GM18868 (cell line): ENCODE measurements at regions not wholly inside any gene's neighbourhood (a gene's known extent, or its start where the extent isn't known, plus 50 kb on each side); places are given as distances from the start of the nearest gene placed in this dataset.

Source experiments
- ATAC-seq: cut with Tn5 transposase; IDR thresholded peaks from one replicate; pipeline ENCODE4 v1.9.1; 2021; ENCODE audit warnings: mild to moderate bottlenecking, moderate library complexity; ENCODE audit not compliant: unreplicated experiment

DNA sequence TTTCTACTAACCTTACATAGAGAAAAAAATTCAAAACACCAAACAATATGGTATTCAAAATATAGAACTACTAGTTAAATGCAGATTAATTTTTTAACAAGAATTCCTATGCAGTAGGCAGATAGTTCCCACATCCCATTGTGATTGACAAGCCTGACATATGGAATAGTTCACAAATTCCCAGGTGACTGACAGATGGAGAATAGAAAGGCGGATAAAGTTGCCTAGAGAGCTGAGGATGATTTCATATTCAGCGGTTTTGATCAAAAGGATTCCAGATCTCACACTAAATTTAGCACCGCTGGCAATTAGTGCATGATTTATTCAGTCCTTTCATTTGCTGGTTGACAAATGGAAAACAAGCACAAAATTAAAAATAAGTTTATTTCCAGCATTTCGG, 733.7 kb upstream of the POU3F3 start:
- ATAC-seq, result no peak

- no peak for ATAC-seq
These were observed 728.8 kb upstream of the POU3F3 start for GRCh38 chr2:104125096-104125495.

DNA sequence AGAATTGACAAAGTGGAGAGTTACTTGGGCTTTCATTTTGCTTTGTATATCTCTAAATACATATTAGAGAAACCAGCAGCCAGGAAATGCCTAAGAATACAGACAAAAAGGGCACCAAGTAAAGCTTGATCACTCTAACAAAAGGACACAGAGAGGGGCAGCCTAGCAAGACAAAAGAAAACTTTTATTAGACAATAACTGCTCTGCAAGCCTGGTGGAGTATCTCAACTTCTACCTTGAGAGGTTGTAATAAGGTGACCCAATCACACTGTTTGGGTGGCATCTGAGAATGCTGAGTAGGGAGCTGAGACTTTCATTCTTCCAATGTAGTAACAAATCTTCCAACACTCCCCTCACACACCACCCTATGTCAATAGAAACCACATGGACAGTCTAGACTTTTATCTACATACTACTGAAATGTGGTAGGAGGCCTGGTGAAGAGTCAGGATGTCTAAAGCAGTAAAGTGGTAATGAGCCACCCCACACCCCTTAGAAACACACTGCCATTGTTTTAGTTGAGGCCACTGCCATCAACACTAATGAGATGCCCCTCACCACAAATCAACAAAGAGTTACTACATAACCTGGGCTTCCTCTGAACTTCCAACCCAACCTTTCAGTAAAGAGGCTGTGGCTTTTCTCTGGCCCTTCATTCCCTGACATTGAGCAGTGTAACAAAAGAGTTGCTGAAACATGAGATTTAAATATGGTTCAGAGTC, 726.7 kb upstream of the POU3F3 start:
- no peak for ATAC-seq

- no peak for ATAC-seq
These were observed 713.6 kb upstream of the POU3F3 start for GRCh38 chr2:104140361-104140760.

DNA sequence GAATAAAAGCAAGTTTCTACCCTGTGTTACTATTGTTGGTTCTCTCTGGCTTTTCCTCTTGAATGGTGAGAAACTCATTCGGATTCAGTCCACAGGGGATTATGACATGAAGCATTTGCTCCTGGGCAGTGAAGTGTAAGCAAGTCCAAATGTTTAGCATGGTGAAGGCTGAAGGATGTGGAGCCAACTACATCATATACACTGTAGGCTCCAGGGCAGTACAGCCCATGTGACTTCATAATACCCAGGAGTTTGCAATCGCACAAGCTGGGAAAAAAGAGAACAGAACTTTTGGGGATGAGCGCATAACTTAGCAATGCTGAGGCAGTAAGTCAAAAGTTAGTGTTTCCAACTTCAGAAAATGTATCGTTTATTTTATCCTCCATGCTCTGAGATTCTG, 695.7 kb upstream of the POU3F3 start:
- ATAC-seq, result no peak

DNA sequence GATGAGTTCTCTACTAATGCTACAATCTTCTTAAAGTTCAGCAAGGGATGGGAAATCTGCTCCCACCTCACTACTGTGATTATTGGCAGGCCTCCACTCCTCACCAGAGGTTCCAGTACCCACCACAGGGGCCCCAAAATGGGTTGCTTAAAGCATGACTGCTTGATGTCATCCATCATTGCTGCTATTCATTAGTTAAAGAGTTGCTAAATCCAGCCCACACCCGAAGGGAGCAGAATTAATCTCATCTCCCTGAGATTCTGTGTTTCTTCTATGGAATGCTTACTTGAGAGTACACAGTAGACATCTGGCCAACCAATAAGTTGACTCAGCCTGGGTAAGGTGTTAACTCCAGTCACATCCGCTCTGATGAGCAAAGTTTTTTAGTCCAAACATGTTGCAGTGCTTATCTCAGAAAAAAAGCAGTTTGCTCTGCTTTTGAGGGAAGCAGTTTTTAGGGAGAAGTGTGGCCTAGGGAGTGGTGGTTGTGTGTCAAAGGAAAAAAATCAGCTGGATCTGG, 690.2 kb upstream of the POU3F3 start:
- no peak for ATAC-seq

DNA sequence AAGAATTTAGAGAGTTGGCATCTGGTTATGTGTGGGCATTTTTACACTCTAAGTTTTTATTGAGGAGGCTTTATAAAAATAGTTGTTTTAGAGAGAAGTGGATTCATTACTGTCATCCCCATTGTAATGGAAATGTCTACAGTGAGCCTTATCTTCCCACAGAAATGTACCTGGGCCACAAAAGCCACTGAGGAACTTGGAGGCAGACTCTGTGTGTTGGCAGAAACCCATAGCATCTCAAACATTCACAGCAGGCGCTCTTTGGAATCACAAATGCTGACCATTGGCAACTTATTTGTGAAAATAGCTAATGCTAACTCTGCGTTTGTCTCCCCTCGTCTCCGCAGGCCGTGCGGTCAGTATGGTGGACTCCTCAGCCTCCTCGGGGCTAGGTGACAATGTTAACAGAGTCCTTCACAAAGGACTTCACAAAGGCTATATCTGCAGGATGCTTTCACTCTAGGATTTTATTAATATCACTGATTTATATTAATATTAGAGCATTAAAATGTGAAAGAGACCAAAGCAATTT, 689.1 kb upstream of the POU3F3 start:
- no peak for ATAC-seq

DNA sequence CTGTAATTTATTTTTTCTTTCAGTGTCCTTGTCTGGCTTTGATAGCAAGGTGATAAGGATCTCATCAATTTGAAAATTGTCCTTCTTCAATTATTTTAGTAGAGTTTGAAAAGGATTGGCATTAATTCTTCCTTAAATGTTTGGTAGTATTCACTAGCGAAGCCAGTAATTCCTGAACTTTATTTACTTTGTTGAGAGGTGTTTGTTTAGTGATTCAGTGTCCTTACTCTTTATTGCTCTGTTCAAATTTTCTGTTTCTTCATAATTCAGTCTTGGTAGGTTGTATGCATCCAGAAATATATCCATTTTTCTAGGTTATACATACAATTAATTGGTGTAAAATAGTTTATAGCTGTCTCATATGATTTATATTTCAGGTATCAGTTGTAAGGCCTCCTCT, 676.7 kb upstream of the POU3F3 start:
- ATAC-seq, result no peak

- ATAC-seq, result no peak
These were observed 674.3 kb upstream of the POU3F3 start for GRCh38 chr2:104179644-104180043.

DNA sequence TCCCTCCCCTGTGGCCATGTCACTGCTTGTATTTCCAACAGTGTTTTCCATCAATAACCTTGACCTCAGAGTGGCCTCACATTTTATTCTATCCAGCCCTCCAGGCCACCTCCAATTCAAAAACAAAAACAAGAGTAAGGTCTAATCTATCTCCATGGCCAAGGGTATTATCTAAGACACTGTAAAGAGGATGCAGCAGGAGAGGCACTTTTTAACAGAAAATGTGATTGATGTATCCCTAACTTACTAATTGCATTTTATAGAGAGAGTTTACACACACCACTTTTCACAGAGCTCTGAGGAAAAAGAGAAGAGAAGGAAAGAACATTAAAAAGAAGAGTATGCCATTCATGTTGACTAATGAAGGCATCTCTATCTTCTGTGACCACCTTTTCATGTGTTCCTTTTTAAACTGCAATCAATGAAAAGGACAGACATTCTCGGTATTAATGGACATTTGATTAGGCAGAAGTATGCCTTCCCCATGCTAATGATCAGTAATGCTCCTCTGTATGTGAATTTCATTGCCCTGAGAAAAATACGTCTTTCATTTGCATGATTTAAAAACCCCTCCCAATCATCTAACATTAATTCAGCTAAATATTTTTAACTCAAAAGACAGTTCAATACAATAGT, 653.3 kb upstream of the POU3F3 start:
- ATAC-seq, result no peak

- ATAC-seq, result no peak
These were observed 640.2 kb upstream of the POU3F3 start for GRCh38 chr2:104213758-104214157.

GRCh38 chr2:104215269-104216161, 638.4 kb upstream of the POU3F3 start:
- no peak for ATAC-seq

DNA sequence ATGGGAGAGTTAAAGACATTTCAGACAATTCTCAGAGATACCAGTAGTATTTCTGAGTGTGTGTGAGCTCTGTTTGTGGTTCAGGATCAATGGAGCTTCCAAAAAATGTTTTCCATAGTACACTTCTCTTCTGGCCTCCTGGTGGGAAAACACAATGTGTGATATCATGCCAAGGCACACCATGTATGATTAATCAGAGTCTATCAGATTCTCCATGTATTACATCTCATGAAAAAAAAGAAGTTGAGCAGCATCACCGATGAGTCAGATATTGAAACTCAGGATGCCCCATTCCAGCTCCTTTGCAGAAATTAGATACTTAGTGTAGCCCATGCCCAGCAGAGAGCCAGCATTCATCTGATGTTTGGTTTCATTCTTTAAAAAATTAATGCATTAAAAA, 620.3 kb upstream of the POU3F3 start:
- no peak for ATAC-seq

DNA sequence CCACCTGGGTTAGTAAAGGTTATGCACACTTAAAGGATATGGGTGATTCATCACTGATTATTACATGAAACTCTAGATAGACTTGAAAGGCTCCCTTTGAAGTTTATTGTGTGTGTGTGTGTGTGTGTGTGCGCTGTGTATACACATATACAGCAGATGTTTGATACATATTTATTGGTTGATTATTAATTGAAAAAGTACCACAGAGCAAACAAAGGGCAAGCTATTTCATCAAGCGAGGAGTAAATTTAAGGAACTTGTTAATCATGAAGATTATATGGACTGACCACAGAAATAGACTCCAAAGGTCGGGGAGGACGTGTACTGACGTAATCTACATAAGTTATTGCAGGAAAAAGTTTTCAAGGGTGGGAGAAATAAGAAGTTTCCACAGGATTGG, 617.4 kb upstream of the POU3F3 start:
- ATAC-seq, result no peak

GRCh38 chr2:104240984-104241383, 612.9 kb upstream of the POU3F3 start:
- no peak for ATAC-seq

DNA sequence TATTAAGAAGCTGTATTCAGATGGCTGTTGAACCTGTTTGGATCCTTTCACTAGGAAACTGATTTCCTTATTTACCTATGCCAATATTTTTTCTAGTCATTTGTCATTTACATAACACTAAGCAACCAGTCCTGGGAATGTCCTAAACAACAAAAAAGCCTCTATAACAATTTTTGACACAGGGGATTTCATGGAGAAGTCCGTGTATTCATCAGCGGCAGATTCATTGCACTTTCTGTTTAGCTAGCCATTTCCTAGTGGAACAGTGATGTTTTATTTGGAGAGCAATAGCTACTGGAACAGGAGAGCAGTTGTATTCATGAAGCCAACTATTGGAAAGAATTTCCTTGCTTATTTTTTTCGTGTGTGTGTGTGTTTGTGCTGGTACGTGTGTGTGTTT, 604.3 kb upstream of the POU3F3 start:
- no peak for ATAC-seq

GRCh38 chr2:104250635-104251034, 603.3 kb upstream of the POU3F3 start:
- no peak for ATAC-seq

GRCh38 chr2:104254017-104254416, 599.9 kb upstream of the POU3F3 start:
- no peak for ATAC-seq

DNA sequence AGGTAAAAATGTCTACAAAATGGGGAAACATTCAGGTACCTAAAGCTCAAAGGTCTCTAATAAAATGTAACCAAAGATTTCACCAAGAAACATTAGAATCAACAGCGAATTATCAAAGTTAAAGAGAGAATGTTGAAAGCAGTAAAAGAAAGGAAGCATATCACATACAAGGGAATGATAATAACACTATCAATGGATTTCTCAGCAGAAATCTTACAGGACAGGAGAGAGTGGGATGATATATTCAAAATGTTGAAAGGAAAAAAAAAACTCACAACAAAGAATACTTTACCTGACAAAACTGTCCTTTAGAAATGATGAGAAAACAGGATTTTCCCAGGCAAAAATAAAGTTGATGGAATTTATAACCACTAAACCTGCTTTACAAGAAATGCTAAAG, 591.2 kb upstream of the POU3F3 start:
- no peak for ATAC-seq

- no peak for ATAC-seq
These were observed 574.3 kb upstream of the POU3F3 start for GRCh38 chr2:104279646-104280045.

DNA sequence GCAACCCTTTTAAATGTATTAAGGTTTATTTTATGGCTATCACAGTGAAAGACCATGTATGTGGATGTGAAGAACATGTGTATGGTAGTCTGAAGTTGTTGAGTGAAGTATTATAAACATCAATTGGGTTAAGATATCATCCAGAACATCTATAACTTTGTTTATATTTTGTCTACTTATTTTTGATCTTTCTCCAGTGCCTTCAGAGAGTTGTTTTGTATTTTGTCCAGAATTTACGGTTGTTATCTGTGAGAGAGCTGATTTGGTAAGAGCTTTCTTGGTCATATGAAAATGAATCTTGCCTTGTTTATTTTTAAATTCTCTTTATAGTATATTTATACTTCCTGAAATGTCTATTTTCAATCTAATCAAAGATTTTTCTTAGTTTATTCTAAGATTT, 573.7 kb upstream of the POU3F3 start:
- no peak for ATAC-seq
